Activated T-helper 17 cell treated with anti-CD3 and anti-CD28 coated beads, Interleukin-2, amount 50 U/mL, for 72 hours (primary cell): ENCODE measurements at regions not wholly inside any gene's neighbourhood (a gene's known extent, or its start where the extent isn't known, plus 50 kb on each side); places are given as distances from the start of the nearest gene placed in this dataset.
"Not testable (repeated sequence)": the region's sequence is repeated elsewhere in the genome, so short reads cannot be mapped to it uniquely, and the experiment has no call there.

Experiments
- ATAC-seq: fragments of 150-1000 bp; cut with Tn5 transposase; replicated peaks from 2 replicates; pipeline ENCODE4 v1.10.0; 2021; ENCODE audit warnings: mild to moderate bottlenecking, moderate library complexity
- H3K27ac Mint-ChIP-seq: one replicate; pipeline ENCODE4 v1.8.0; 2022; ENCODE audit warnings: mixed read lengths
- H3K27me3 Mint-ChIP-seq: one replicate; pipeline ENCODE4 v1.8.0; 2022; ENCODE audit warnings: mixed read lengths
- H3K36me3 Mint-ChIP-seq: one replicate; pipeline ENCODE4 v1.8.0; 2022; ENCODE audit warnings: low read depth, mild to moderate bottlenecking, mixed read lengths
- H3K4me1 Mint-ChIP-seq: one replicate; pipeline ENCODE4 v1.8.0; 2022; ENCODE audit warnings: mixed read lengths
- H3K4me3 Mint-ChIP-seq: one replicate; pipeline ENCODE4 v1.8.0; 2022; ENCODE audit warnings: mild to moderate bottlenecking, mixed read lengths
- H3K9me3 Mint-ChIP-seq: one replicate; pipeline ENCODE4 v1.8.0; 2022; ENCODE audit warnings: mixed read lengths

GRCh38 chr10:28897617-28898464, 220.5 kb downstream of the BAMBI start:
- Mint-ChIP-seq H3K4me3 (no peak overlapping the region), H3K27ac (no peak overlapping the region), H3K9me3 (no peaks in the 10 kb centered on the region), H3K4me1 (no peaks in the 10 kb centered on the region), H3K36me3 (no peaks in the 10 kb centered on the region), H3K27me3 (no peaks in the 10 kb centered on the region)
- ATAC-seq, result no peak

GRCh38 chr10:28902215-28902614, 224.9 kb downstream of the BAMBI start:
- Mint-ChIP-seq H3K9me3 (no peaks in the 10 kb centered on the region), H3K4me3 (no peak overlapping the region)

GRCh38 chr10:28903063-28903462, 225.7 kb downstream of the BAMBI start:
- Mint-ChIP-seq H3K36me3 (no peaks in the 10 kb centered on the region), H3K9me3 (no peaks in the 10 kb centered on the region), H3K4me1 (no peaks in the 10 kb centered on the region), H3K27ac (no peak overlapping the region), H3K27me3 (peaks cover 7% of the 10 kb centered on the region), H3K4me3 (no peak overlapping the region)
- no peak for ATAC-seq

More at GRCh38 chr10:28902215-28902614, 224.9 kb downstream of the BAMBI start:
- Mint-ChIP-seq H3K4me1 (no peaks in the 10 kb centered on the region), H3K36me3 (no peaks in the 10 kb centered on the region), H3K27me3 (peaks cover 7% of the 10 kb centered on the region), H3K27ac (no peak overlapping the region)
- ATAC-seq, result no peak

- no peak for ATAC-seq
- peaks cover 7% of the 10 kb centered on the region for H3K27me3 Mint-ChIP-seq
- no peak overlapping the region for H3K4me3 Mint-ChIP-seq
- H3K27ac Mint-ChIP-seq, result no peak overlapping the region
- H3K36me3 Mint-ChIP-seq, result no peaks in the 10 kb centered on the region
- H3K4me1 Mint-ChIP-seq, result no peaks in the 10 kb centered on the region
- H3K9me3 Mint-ChIP-seq, result no peaks in the 10 kb centered on the region
Observed at GRCh38 chr10:28903736-28904135, 226.4 kb downstream of the BAMBI start.

GRCh38 chr10:28905371-28905770, 228.1 kb downstream of the BAMBI start:
- peaks cover 7% of the 10 kb centered on the region for H3K27me3 Mint-ChIP-seq
- H3K27ac Mint-ChIP-seq, result no peak overlapping the region
- no peak for ATAC-seq
- no peak overlapping the region for H3K4me3 Mint-ChIP-seq
- no peaks in the 10 kb centered on the region for H3K4me1 Mint-ChIP-seq
- H3K36me3 Mint-ChIP-seq, result no peaks in the 10 kb centered on the region
- no peaks in the 10 kb centered on the region for H3K9me3 Mint-ChIP-seq

GRCh38 chr10:28906011-28906411, 228.7 kb downstream of the BAMBI start:
- Mint-ChIP-seq H3K27ac (no peak overlapping the region), H3K9me3 (no peaks in the 10 kb centered on the region), H3K27me3 (peaks cover 7% of the 10 kb centered on the region), H3K4me3 (no peak overlapping the region), H3K36me3 (no peaks in the 10 kb centered on the region), H3K4me1 (no peaks in the 10 kb centered on the region)
- ATAC-seq, result no peak

- Mint-ChIP-seq H3K36me3 (no peaks in the 10 kb centered on the region), H3K27me3 (peaks cover 7% of the 10 kb centered on the region), H3K4me3 (no peak overlapping the region), H3K9me3 (no peaks in the 10 kb centered on the region), H3K4me1 (no peaks in the 10 kb centered on the region), H3K27ac (no peak overlapping the region)
- ATAC-seq, result no peak
Observed at GRCh38 chr10:28906415-28906814, 229.1 kb downstream of the BAMBI start.

GRCh38 chr10:28906934-28907333, 229.6 kb downstream of the BAMBI start:
- H3K4me3 Mint-ChIP-seq, result no peak overlapping the region
- H3K27ac Mint-ChIP-seq, result no peak overlapping the region
- ATAC-seq, result no peak
- H3K36me3 Mint-ChIP-seq, result no peaks in the 10 kb centered on the region
- H3K27me3 Mint-ChIP-seq, result peaks cover 7% of the 10 kb centered on the region
- H3K9me3 Mint-ChIP-seq, result no peaks in the 10 kb centered on the region
- no peaks in the 10 kb centered on the region for H3K4me1 Mint-ChIP-seq

- H3K9me3 Mint-ChIP-seq, result no peaks in the 10 kb centered on the region
- ATAC-seq, result no peak
- peaks cover 3% of the 10 kb centered on the region for H3K27me3 Mint-ChIP-seq
- H3K4me1 Mint-ChIP-seq, result no peaks in the 10 kb centered on the region
- no peak overlapping the region for H3K4me3 Mint-ChIP-seq
- no peaks in the 10 kb centered on the region for H3K36me3 Mint-ChIP-seq
- H3K27ac Mint-ChIP-seq, result no peak overlapping the region
Observed at GRCh38 chr10:28909875-28910274, 232.6 kb downstream of the BAMBI start.

GRCh38 chr10:28910956-28911355, 233.6 kb downstream of the BAMBI start:
- no peak overlapping the region for H3K4me3 Mint-ChIP-seq
- no peak overlapping the region for H3K27ac Mint-ChIP-seq
- no peaks in the 10 kb centered on the region for H3K4me1 Mint-ChIP-seq
- no peaks in the 10 kb centered on the region for H3K36me3 Mint-ChIP-seq
- no peak for ATAC-seq
- peaks cover 2% of the 10 kb centered on the region for H3K27me3 Mint-ChIP-seq
- H3K9me3 Mint-ChIP-seq, result no peaks in the 10 kb centered on the region

- H3K27ac Mint-ChIP-seq, H3K27me3 Mint-ChIP-seq, H3K9me3 Mint-ChIP-seq, ATAC-seq, H3K4me3 Mint-ChIP-seq, H3K36me3 Mint-ChIP-seq, H3K4me1 Mint-ChIP-seq: not testable (repeated sequence)
Observed at GRCh38 chr10:28911511-28911910, 234.2 kb downstream of the BAMBI start.

- Mint-ChIP-seq H3K4me1 (no peaks in the 10 kb centered on the region), H3K9me3 (no peaks in the 10 kb centered on the region), H3K4me3 (no peak overlapping the region), H3K27me3 (no peaks in the 10 kb centered on the region), H3K36me3 (no peaks in the 10 kb centered on the region), H3K27ac (no peak overlapping the region)
- ATAC-seq, result no peak
Observed at GRCh38 chr10:28912017-28912783, 234.9 kb downstream of the BAMBI start.

- Mint-ChIP-seq H3K27ac (no peak overlapping the region), H3K27me3 (no peaks in the 10 kb centered on the region), H3K4me1 (no peaks in the 10 kb centered on the region), H3K9me3 (no peaks in the 10 kb centered on the region), H3K4me3 (no peak overlapping the region), H3K36me3 (no peaks in the 10 kb centered on the region)
- ATAC-seq, result no peak
Observed at GRCh38 chr10:28913436-28914237, 236.3 kb downstream of the BAMBI start.

- H3K36me3 Mint-ChIP-seq, result no peaks in the 10 kb centered on the region
- H3K4me1 Mint-ChIP-seq, result no peaks in the 10 kb centered on the region
- no peaks in the 10 kb centered on the region for H3K27me3 Mint-ChIP-seq
- ATAC-seq, result no peak
- H3K27ac Mint-ChIP-seq, result no peak overlapping the region
- H3K4me3 Mint-ChIP-seq, result no peak overlapping the region
- no peaks in the 10 kb centered on the region for H3K9me3 Mint-ChIP-seq
Observed at GRCh38 chr10:28914701-28915100, 237.4 kb downstream of the BAMBI start.
